ENCODE measurements at regions not wholly inside any gene's neighbourhood (a gene's known extent, or its start where the extent isn't known, plus 50 kb on each side); places are given as distances from the start of the nearest gene placed in this dataset.
A peak's percentile ranks its signal among the peaks of the same experiment; 100 is the strongest.

GRCh38 chr5:111668477-111669414 is 88.2 kb downstream of the NREP start:
- TF ChIP-seq CTCF (IDR thresholded peaks at IDR 0.05; ENCODE audit: low read depth, low read length) = no peak
- no peak for DNase-seq (ENCODE audit: low read depth, low spot score)
- in situ Hi-C loops (cut with HindIII; ENCODE audit: low sequenced_read_pairs) = no loop called here
- H3K4me3 ChIP-seq (ENCODE audit: low read depth, low read length) = no peak overlapping the region

- no peak for TF ChIP-seq CTCF (IDR thresholded peaks at IDR 0.05; ENCODE audit: low read depth, low read length)
- no peak overlapping the region for H3K4me3 ChIP-seq (ENCODE audit: low read depth, low read length)
- in situ Hi-C loops (cut with HindIII; ENCODE audit: low sequenced_read_pairs) = no loop called here
- DNase-seq (ENCODE audit: low read depth, low spot score) = no peak
Measured at GRCh38 chr5:111667128-111667736, 89.8 kb downstream of the NREP start.

- in situ Hi-C loops (cut with HindIII; ENCODE audit: low sequenced_read_pairs) = no loop called here
- no peak for TF ChIP-seq CTCF (IDR thresholded peaks at IDR 0.05; ENCODE audit: low read depth, low read length)
- DNase-seq (ENCODE audit: low read depth, low spot score) = no peak
Measured at GRCh38 chr5:111656580-111656979, 100.4 kb downstream of the NREP start.

GRCh38 chr5:111655169-111655924 is 101.6 kb downstream of the NREP start:
- TF ChIP-seq CTCF (IDR thresholded peaks at IDR 0.05; ENCODE audit: low read depth, low read length) = no peak
- DNase-seq (ENCODE audit: low read depth, low spot score) = peak; percentile 36
- in situ Hi-C loops (cut with HindIII; ENCODE audit: low sequenced_read_pairs) = no loop called here
- H3K4me3 ChIP-seq (ENCODE audit: low read depth, low read length) = no peak overlapping the region

More at GRCh38 chr5:111656580-111656979, 100.4 kb downstream of the NREP start:
- H3K4me3 ChIP-seq (ENCODE audit: low read depth, low read length) = no peak overlapping the region

- in situ Hi-C loops (cut with HindIII; ENCODE audit: low sequenced_read_pairs) = no loop called here
- DNase-seq (ENCODE audit: low read depth, low spot score) = no peak
- H3K4me3 ChIP-seq (ENCODE audit: low read depth, low read length) = no peak overlapping the region
- TF ChIP-seq CTCF (IDR thresholded peaks at IDR 0.05; ENCODE audit: low read depth, low read length) = no peak
Measured at GRCh38 chr5:111653408-111653807, 103.6 kb downstream of the NREP start.

GRCh38 chr5:111649516-111649915 is 107.5 kb downstream of the NREP start:
- TF ChIP-seq CTCF (IDR thresholded peaks at IDR 0.05; ENCODE audit: low read depth, low read length) = no peak
- DNase-seq (ENCODE audit: low read depth, low spot score) = no peak
- H3K4me3 ChIP-seq (ENCODE audit: low read depth, low read length) = no peak overlapping the region
- in situ Hi-C loops (cut with HindIII; ENCODE audit: low sequenced_read_pairs) = no loop called here
